ENCODE measurements at regions not wholly inside any gene's neighbourhood (a gene's known extent, or its start where the extent isn't known, plus 50 kb on each side); places are given as distances from the start of the nearest gene placed in this dataset.

DNA sequence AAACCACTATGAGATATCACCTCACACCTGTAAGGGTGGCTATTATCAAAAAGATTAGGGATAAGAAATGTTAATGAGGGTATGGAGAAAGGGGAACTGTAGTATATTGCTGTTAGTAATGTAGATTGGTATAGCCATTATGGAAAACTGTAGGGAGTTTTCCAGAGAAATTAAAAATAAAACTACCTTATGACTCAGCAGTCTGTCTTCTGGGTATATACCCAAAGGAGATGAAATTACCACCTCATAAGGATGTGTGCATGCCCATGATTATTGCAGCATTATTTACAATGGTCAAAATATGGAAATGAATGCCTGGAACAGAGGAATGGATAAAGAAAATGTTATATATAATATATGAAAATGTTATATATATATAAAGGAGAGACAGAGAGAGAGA is 303.8 kb downstream of the METTL15 start:
- Mint-ChIP-seq H3K9me3 (no peaks in the 10 kb centered on the region), H3K27ac (no peak overlapping the region), H3K27me3 (no peaks in the 10 kb centered on the region), H3K4me1 (ENCODE audit: low read depth) (no peaks in the 10 kb centered on the region), H3K36me3 (ENCODE audit: low read depth) (no peaks in the 10 kb centered on the region), H3K4me3 (no peak overlapping the region)

DNA sequence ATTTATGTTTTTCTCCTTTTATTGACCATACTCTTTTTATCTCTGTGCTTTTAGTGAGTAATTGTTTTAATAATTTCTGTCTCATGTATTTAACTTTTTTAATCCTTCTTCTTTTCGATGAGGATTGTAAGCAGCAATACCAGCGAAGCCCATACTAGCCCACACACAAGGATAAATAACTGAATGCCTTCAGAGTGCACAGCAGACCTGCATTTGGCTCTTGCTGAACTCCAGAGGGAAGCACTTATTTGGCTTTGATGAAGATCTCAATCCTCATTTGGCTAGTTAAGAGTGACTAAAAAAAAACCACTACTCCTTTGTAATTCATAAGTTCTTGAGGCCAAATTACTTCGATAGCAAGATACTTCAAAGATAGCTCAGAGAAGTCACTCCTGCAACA is 293.3 kb downstream of the METTL15 start:
- no peak overlapping the region for H3K4me3 Mint-ChIP-seq
- H3K27ac Mint-ChIP-seq, result no peak overlapping the region
- H3K36me3 Mint-ChIP-seq (ENCODE audit: low read depth), result no peaks in the 10 kb centered on the region
- H3K27me3 Mint-ChIP-seq, result no peaks in the 10 kb centered on the region
- no peaks in the 10 kb centered on the region for H3K4me1 Mint-ChIP-seq (ENCODE audit: low read depth)
- no peaks in the 10 kb centered on the region for H3K9me3 Mint-ChIP-seq

DNA sequence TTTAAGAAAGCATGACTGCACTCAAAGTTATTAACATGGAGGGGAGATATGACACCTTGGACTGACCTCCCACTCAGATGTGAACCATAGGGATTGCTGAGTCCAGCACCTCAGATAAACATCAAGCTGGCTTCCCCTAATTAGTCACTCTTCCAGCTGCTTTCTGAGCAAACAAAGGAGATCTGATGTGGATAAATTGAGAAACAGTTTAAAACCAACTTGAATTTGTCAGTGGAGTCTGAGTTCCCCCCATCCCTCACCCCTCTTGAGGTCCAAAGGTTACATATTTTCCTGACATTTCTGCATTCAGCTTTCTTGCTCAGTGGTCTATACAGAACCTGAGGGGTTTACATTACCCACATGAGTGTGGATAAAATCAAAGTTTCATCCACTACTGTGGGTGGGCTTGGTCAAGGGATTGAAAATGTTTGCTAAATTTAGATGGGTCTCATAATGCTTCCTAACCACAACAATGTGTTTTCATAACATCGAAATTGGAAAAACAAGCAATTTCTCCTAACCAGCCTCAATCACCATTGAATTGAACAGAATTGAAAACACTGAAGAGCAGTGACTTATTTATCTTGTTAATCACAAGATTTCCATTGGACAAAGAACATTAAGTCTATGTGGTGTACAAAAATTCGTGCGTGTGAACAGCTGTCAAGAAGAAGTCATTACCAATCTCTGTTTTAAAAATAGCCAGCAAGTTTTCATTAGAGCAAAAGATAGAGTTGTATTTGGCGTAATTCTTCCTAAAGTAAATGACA is 292.3 kb downstream of the METTL15 start:
- no peaks in the 10 kb centered on the region for H3K27me3 Mint-ChIP-seq
- H3K4me1 Mint-ChIP-seq (ENCODE audit: low read depth), result no peaks in the 10 kb centered on the region
- H3K4me3 Mint-ChIP-seq, result no peak overlapping the region
- no peaks in the 10 kb centered on the region for H3K9me3 Mint-ChIP-seq
- no peaks in the 10 kb centered on the region for H3K36me3 Mint-ChIP-seq (ENCODE audit: low read depth)
- no peak overlapping the region for H3K27ac Mint-ChIP-seq

DNA sequence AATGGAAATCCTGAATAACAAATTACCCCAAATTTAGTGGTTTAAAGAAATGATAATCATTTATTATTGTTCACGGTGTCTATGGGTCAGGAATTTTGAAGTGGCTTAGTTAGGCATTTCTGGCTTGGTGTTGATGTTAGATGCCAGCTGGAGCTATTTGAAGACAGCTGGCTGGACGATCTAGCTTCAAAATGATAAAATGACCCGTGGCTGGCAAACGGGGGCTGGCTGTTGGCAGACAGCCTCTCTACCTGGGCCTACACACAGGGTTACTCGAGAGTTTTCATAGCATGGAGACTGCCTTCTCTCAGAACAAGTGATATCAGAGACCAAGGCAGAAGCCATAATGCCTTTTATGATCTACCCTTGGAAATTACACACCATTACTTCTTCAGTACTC is 285.2 kb downstream of the METTL15 start:
- no peaks in the 10 kb centered on the region for H3K9me3 Mint-ChIP-seq
- H3K36me3 Mint-ChIP-seq (ENCODE audit: low read depth), result no peaks in the 10 kb centered on the region
- H3K27ac Mint-ChIP-seq, result no peak overlapping the region
- no peaks in the 10 kb centered on the region for H3K27me3 Mint-ChIP-seq
- no peaks in the 10 kb centered on the region for H3K4me1 Mint-ChIP-seq (ENCODE audit: low read depth)
- no peak overlapping the region for H3K4me3 Mint-ChIP-seq

DNA sequence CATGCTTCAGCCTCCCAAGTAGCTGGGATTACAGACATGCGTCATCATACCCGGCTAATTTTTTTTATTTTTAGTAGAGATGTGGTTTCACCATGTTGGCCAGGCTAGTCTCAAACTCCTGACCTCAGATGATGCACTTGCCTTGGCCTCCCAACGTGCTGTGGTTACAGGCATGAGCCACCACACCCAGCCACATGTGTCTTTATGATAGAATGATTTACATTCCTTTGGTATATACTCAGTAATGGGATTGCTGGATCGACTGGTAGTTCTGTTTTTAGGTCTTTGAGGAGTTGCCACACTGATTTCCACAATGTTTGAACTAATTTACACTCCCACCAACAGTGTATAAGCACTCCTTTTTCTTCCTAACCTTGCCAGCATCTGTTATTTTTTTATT is 276.2 kb downstream of the METTL15 start:
- Mint-ChIP-seq H3K4me3 (no peak overlapping the region), H3K36me3 (ENCODE audit: low read depth) (peaks cover 6% of the 10 kb centered on the region), H3K27ac (no peak overlapping the region), H3K4me1 (ENCODE audit: low read depth) (no peaks in the 10 kb centered on the region), H3K27me3 (no peaks in the 10 kb centered on the region), H3K9me3 (peaks cover 4% of the 10 kb centered on the region)

DNA sequence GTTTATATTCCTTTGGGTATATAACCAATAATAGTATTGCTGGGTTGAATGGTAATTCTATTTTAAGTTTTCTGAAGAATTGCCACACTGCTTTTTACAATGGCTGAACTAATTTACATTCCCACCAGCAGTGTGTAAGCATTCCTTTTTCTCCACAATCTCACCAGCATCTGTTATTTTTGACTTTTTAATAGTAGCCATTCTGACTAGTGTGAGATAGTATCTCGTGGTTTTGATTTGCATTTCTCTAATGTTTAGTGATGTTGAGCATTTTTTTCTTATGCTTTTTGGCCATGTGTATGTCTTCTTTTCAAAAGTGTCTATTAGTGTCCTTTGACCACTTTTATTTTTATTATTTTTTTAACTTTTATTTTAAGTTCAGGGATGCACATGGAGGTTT is 275.3 kb downstream of the METTL15 start:
- Mint-ChIP-seq H3K27ac (no peak overlapping the region), H3K4me3 (no peak overlapping the region), H3K4me1 (ENCODE audit: low read depth) (no peaks in the 10 kb centered on the region), H3K27me3 (no peaks in the 10 kb centered on the region), H3K36me3 (ENCODE audit: low read depth) (peaks cover 6% of the 10 kb centered on the region), H3K9me3 (peaks cover 4% of the 10 kb centered on the region)

Data from stimulated activated naive CD8-positive, alpha-beta T cell treated with anti-CD3 and anti-CD28 coated beads, Interleukin-15, Interleukin-2, amounts not matched to agents 100 ng/mL and 50 ng/mL, for 24 hours (primary cell).